GM12873 (cell line): ENCODE measurements at regions not wholly inside any gene's neighbourhood (a gene's known extent, or its start where the extent isn't known, plus 50 kb on each side); places are given as distances from the start of the nearest gene placed in this dataset.
A peak's percentile ranks its signal among the peaks of the same experiment; 100 is the strongest.

Experiments
- TF ChIP-seq, protein P1 (sequence below): IDR thresholded peaks from 2 replicates; pipeline ENCODE4 v1.5.1; 2012; ENCODE audit warnings: low read depth, mild to moderate bottlenecking, moderate library complexity, low read length, control low read depth; ENCODE audit not compliant: insufficient read depth; ENCODE audit errors: missing control alignments

DNA sequence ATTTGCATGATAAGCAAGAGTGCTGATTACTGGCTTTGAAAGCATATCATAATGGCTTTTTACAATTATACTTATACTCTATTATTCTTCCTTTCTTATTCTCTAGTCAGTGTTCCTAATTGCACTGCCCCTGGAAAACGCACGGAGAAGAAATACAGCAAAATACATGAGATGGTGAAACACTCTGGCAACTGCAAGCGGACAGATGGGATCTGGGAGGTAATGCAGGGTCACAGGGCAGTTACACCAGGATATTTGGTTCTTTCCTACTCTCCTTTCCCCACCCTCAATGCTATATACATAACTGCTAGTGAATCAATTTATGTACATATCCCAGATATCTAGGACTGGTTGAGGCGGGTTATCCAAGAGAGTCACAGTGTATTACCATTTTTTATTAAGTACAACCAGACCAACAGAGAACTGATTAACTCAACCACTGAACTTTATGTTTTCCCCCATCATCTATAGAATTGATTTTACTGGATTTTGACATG lies 423.7 kb downstream of the ZSWIM6 start:
- TF ChIP-seq, protein P1, sequence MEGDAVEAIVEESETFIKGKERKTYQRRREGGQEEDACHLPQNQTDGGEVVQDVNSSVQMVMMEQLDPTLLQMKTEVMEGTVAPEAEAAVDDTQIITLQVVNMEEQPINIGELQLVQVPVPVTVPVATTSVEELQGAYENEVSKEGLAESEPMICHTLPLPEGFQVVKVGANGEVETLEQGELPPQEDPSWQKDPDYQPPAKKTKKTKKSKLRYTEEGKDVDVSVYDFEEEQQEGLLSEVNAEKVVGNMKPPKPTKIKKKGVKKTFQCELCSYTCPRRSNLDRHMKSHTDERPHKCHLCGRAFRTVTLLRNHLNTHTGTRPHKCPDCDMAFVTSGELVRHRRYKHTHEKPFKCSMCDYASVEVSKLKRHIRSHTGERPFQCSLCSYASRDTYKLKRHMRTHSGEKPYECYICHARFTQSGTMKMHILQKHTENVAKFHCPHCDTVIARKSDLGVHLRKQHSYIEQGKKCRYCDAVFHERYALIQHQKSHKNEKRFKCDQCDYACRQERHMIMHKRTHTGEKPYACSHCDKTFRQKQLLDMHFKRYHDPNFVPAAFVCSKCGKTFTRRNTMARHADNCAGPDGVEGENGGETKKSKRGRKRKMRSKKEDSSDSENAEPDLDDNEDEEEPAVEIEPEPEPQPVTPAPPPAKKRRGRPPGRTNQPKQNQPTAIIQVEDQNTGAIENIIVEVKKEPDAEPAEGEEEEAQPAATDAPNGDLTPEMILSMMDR: no peak

DNA sequence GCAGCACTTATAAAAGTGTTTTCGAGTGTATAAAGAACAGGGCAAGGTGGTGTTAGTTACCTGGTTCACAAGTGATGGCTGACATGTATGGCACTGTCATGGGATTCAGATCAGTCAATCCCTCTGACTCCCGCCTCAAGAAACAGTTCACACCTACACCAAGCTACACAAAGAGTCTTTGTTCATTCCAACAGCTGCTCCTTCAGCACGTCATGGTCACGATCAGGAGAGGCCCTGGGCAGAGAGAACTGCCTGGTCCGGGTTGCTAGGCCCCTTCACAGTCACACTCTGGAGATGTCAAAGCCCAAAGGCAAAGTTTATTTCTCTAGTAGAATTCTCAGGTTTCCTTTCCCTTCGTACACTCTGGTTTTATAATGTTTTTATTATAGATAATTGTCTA lies 426.7 kb downstream of the ZSWIM6 start:
- TF ChIP-seq, protein P1: no peak

DNA sequence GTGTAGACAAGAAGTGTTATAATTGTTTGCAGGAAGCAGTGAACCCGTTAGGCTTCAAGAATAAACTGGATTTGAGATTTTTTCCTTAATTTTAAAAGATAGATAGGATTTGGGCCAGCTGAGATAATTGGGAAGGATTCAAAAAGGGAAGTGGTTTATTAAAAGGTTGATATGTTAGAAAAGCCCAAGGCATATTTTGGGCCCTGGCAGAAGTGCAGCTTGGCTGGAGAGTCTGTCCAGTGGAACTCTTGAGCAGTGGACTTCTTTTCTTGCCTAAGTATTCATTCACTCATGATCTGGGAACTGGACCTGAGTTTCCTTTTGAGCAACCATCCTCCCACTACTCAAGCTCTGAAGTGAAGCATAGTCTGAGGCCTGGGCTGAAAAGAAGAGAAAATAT lies 433.4 kb downstream of the ZSWIM6 start:
- TF ChIP-seq, protein P1: no peak

DNA sequence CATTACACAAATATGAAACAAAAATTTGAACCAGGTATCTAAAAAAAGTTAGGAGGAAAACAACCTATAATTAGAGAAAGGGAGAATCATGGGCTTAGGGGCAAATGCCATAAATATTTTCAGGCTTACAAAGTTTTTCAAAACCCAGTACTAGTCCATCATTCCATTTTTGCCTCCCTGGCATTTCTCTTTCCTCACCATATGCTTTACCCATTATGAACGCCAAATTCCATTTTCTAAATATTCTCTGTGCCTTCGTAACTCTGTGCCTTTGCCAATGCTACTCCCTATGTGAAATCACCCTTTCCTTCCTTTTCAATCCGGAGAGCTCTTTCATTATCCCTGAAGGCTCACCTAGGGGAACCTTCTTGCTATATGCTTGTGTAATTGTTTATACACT lies 434.1 kb downstream of the ZSWIM6 start:
- TF ChIP-seq, protein P1: no peak

DNA sequence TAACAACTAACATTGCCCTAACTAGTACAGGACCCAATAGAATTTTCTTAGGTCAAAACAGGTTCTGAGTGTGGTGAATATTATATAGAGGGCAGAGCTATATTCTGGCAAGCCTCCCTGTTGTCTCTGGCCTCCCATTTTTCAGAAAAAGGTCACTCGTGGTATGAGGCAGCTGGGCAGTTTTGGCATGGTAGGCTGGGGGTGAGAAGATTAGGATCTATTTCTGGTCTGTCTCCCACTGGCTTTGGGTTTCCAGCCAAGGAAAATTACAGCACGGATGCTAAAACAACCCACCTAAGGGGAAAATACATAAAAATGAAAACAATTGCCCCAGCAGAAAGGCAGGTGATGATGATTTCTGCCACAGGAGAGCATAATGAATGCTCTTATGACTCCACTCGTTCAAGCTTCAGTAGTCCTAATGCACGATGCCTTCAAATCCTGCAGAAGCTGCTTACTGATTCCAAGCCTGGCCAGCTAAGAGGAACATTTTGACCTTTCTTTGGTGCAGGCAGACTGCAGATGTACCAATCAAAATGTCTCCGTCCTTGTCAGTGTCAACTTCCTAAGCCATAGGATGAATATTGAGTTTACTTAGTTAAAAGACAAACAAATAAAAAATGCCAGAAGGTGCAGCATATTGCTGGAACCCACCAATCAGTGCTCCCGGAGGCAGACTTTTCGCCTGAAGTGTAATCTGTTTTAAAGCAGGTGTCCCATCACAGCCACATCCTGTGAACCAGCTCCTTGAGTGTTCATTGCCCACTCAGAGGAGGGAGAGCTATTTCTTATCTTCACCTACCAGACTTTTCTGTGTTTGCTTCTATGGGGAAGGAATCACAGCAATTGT lies 435.4 kb downstream of the ZSWIM6 start:
- TF ChIP-seq, protein P1: no peak

DNA sequence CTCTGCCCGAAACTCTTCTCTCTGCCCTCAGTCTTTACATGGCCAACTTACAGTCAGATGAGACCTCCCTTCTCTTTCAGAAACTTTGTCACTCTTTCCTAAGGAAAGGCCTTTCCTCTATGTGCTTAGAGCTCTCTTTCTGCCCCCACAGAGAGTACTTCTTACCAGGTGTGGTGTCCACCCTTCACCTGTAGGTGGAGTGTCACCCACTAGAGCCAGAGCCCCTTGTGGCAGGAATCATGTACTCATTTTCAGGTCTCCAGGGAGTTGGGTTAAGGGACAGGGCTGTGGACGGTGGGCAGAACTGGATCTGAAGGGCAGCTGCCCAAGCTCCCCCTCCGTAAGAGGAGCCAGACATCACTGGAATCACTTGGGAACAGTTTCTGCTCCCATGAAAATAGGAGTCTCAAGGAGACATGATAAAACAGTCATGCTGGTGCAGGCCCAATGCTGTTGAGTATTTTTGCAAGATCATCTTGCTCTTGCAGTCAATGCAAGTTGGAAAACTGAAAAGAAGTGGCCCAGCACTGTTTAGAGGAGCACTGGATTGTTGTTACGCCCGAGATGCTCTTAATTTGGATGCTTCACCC lies 436.7 kb downstream of the ZSWIM6 start:
- TF ChIP-seq, protein P1: peak; percentile 92

DNA sequence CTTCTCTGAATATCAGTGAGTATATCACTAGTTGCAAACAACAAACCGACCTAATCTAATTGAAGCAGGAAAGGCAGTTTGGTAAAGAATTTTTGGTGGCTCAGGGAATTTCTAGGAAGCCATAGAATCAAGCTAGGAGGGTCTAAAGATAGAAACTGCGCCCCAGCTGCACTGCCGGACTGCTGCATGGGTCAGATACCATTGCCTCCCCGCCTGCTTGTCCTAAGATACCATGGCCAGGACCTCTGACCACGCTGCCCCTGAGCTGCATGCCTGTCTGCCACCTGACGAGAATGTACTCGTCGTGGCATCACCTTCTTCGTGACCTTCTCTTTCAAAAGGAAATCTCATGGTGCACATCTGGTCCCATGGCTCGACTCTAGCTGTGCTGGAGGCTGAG lies 439.0 kb downstream of the ZSWIM6 start:
- TF ChIP-seq, protein P1: no peak
